NB4 (cell line): ENCODE measurements at regions not wholly inside any gene's neighbourhood (a gene's known extent, or its start where the extent isn't known, plus 50 kb on each side); places are given as distances from the start of the nearest gene placed in this dataset.

Experiments used
- POLR2A ChIP-seq: IDR thresholded peaks from 2 replicates; pipeline ENCODE4 v1.6.1; 2011; ENCODE audit warnings: mild to moderate bottlenecking; ENCODE audit not compliant: insufficient read length; ENCODE audit errors: extremely low read depth
- TF ChIP-seq, protein P1 (sequence below): IDR thresholded peaks from one replicate; pipeline ENCODE4 v1.5.1; 2012; ENCODE audit warnings: low read depth, low read length
- TF ChIP-seq, protein P2 (sequence below): IDR thresholded peaks from 2 replicates; pipeline ENCODE4 v1.6.1; 2011; ENCODE audit warnings: low read depth, low read length

GRCh38 chr12:78328524-78328923 is 497.8 kb downstream of the NAV3 start:
- TF ChIP-seq, protein P1, sequence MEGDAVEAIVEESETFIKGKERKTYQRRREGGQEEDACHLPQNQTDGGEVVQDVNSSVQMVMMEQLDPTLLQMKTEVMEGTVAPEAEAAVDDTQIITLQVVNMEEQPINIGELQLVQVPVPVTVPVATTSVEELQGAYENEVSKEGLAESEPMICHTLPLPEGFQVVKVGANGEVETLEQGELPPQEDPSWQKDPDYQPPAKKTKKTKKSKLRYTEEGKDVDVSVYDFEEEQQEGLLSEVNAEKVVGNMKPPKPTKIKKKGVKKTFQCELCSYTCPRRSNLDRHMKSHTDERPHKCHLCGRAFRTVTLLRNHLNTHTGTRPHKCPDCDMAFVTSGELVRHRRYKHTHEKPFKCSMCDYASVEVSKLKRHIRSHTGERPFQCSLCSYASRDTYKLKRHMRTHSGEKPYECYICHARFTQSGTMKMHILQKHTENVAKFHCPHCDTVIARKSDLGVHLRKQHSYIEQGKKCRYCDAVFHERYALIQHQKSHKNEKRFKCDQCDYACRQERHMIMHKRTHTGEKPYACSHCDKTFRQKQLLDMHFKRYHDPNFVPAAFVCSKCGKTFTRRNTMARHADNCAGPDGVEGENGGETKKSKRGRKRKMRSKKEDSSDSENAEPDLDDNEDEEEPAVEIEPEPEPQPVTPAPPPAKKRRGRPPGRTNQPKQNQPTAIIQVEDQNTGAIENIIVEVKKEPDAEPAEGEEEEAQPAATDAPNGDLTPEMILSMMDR: no peak
- TF ChIP-seq, protein P2, sequence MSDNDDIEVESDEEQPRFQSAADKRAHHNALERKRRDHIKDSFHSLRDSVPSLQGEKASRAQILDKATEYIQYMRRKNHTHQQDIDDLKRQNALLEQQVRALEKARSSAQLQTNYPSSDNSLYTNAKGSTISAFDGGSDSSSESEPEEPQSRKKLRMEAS: no peak
- no peak for TF ChIP-seq POLR2A
